ENCODE measurements at regions not wholly inside any gene's neighbourhood (a gene's known extent, or its start where the extent isn't known, plus 50 kb on each side); places are given as distances from the start of the nearest gene placed in this dataset.
"Not testable (repeated sequence)": the region's sequence is repeated elsewhere in the genome, so short reads cannot be mapped to it uniquely, and the experiment has no call there.

GRCh38 chr1:213541641-213542040 lies 446.1 kb upstream of the PROX1 start:
- DNase-seq = no peak

GRCh38 chr1:213545181-213545580 lies 442.6 kb upstream of the PROX1 start:
- DNase-seq = not testable (repeated sequence)

DNA sequence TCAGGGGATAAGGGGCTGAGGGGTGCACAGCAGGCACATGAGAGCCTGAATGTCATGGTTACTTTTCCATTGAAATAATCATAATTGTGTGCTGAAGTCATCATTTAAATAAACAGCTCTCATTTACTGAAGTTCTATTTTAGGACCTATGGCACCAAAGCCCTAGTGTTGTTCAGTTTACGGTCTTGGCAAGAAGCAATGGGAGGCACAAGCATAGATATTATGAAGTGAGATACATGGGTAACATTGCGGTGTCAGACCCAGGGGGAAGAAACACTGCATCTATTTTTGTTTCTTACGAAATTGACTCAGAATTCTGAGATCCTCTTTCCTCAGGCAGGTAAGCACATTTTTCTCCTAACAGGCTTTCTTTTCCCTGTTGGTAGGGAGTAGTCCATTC lies 437.8 kb upstream of the PROX1 start:
- no peak for DNase-seq

DNA sequence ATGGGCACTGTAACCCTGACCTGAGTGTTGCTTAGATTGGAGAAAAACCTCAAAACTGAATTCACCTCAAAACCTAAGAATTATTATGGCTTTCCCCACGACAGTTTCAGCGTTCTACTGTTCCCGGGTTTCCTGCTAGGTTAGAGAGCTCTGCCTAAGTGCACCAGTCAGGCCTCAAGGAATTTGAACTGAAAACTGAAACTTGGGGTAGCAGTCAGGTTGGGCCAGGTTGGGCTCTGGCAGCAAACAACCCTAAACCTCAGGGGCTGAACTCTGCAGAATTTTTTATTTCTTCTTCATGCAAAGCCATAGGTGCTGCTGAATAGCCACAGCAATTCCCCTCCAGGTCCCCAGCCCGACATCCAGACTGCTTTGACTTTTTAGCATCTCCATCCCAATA lies 437.0 kb upstream of the PROX1 start:
- DNase-seq = no peak

GRCh38 chr1:213552045-213552444 lies 435.7 kb upstream of the PROX1 start:
- no peak for DNase-seq

DNA sequence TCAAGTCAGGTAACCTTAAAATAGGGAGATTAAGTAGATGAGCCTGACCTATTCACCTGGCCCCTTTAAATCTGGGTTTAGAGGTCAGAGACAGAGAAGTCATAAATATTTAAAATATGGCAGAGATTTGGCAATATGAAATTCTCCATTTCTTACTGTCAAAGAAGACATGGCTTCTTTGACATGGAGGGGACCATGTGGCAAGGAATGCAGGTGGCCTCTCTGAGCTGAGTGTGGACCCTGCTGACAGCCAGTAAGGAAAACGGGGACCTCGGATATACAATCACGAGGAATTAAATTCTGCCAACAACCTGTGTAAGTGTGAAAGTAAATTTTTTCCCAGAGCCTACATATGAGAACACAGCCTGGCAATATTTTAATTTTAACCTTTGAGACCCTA lies 427.5 kb upstream of the PROX1 start:
- no peak for DNase-seq

DNA sequence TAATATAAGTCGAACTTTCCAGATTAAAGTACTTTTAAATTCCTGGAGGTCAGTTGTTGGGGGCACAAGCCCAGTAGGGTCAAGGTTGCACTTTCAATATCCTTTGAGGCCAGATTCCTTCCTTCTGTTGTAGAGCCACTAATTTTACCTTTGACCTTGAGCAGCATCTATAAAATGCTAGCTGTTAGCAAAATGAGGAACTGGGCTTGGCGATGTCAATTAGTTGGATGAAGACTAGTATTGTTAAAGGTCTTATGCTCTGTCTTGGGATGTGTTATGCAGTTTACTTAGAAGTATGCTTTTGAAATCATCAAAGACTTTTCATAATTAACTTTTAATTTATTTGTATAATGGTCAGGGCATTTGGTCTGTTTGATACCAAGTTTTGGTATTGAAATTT lies 425.9 kb upstream of the PROX1 start:
- no peak for DNase-seq

DNA sequence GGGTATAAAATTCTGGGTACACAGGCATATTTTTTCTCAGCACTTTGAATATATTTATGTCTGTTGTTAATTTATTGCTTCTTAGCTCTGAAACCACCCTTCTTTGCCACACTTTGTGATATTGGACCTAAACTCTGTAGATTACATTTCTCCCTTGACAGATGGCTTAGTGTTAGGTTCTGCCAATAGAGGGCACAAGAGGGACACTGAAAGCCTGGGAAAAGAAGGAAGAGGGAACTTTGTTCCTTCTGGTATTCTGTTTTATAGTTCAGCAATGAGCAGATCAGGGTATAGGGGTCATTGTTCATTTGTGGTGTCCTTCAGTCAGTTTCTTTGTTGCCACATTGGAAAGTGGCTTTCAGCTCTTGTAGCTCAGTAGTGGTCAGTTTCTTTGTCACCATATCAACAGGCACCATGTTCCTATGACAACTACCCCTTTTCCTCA lies 423.5 kb upstream of the PROX1 start:
- no peak for DNase-seq

DNA sequence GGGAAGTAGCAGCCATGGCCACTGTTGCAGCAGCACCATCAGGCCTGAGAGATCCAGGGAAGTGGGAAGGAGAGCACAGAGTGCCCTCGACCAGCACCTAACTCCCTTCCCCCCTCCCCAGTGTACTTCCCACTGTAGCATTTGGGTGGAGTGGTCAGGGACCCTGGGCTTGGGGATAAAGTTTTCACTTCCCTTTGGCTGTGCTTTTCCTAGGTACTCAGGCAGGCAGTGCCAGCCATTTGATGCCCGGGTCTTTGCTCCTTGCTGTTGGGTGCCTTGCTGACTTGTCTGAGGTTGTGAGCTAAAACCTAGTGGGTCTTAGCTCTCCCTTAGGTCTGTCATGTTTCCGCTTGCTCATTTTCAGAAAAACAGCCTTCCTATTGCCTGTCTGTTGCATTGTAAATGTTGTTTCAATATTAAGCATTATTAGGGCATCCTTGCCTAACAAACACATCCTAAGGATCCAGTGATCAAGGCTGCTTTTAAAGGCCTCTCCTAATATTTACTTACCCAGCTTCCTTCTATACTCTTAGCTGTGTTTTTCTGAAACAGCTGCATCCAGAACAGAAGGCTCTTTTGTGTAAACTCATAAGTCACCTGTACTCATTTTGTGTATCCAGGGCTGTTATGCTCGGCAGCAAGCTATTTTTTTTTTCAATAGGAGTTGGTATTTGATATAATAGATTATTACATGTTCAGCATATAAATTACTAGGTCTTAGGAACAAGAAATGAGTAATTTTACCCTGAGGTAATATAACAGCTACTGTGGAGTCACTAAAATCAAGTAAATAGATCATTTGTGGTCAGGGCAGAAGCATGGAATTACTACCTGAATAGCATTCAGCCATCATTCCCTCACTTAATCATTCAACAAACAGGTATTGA lies 418.6 kb upstream of the PROX1 start:
- DNase-seq = no peak

GRCh38 chr1:213569816-213570150 lies 418.0 kb upstream of the PROX1 start:
- no peak for DNase-seq

GRCh38 chr1:213570487-213570886 lies 417.3 kb upstream of the PROX1 start:
- no peak for DNase-seq

- DNase-seq = no peak
Observed at GRCh38 chr1:213571419-213571818, 416.4 kb upstream of the PROX1 start.

GRCh38 chr1:213571843-213572242 lies 415.9 kb upstream of the PROX1 start:
- DNase-seq = no peak

DNA sequence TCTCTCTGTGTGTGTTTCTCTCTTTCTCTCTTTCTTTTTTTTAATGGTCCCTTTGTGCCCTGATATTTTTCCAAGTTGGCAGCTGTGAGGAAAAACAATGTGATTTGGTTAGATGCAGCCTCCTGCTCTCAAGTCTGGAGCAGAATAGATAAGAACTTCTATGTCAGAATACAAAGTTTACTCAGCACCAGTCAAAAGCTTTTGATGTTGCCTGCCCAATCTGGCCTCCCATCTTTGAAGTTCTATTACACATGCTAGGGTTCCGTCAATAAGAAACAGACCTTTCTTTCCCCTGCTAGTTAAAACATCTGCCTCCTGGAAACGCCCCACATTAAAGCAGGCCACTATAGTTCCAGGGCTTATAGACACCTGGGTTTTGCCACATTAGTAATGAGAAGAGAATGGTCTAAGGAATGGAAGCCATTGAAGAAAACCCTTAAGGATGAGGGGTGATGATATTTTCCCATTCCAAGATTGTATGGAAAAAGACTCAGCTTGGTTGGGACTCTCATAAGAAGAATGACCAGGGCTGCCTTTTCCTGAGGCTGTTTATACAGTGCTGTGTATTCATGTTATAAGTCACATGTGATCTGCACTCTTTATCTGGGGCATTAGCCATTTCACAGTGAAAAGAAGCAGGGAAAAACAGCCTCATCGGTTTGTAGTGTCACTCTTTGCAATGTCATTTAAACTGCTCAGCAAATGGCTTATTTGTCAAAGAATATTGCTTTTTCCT lies 414.7 kb upstream of the PROX1 start:
- DNase-seq = no peak

GRCh38 chr1:213573648-213574009 lies 414.1 kb upstream of the PROX1 start:
- DNase-seq = no peak

DNA sequence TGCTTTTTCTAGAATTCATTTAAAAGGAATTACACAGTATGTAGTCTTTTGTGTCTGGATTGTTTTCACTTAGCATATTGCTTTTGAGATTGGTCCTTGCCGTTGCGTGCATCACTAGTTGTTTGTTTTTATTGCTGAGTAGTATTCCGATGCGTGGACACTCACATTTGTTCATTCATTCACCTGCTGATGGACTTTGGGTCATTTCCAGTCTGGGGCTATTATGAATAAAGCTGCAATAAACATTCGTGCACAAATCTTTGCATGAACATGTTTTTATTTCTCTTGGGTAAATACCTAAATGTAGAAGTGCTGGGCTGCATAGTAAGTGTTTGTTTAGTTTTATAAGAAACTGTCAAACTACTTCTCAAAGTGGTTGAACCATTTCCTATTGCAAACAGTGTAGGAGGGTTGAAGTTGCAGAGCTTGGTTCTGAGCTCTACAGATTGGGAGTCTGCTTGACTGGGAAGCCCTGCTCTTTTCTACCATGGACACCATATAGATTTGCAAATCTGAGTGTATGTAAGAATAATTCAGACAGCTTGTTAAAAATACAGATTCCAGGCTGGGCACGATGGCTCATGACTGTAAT lies 404.7 kb upstream of the PROX1 start:
- no peak for DNase-seq

- DNase-seq = no peak
Observed at GRCh38 chr1:213584272-213584671, 403.5 kb upstream of the PROX1 start.

DNA sequence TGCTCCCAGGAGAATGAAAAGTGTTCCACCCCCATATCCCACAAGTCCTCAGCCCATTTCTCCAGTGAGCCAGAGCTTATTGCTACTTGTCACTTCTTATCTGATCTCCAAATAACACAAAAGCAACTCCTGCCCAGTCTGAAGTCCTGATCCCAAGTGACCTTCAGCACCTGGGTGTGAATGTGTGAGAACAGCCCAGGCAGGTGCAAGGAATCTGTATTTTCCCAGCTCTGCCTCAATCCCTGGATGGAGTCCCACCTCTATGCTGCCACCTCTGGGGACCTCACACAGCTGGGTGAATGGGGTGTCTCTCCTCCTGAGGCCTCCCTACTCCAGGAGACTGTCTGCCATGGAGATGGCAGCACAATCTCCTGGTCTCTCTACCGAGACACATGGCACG lies 402.4 kb upstream of the PROX1 start:
- no peak for DNase-seq

DNA sequence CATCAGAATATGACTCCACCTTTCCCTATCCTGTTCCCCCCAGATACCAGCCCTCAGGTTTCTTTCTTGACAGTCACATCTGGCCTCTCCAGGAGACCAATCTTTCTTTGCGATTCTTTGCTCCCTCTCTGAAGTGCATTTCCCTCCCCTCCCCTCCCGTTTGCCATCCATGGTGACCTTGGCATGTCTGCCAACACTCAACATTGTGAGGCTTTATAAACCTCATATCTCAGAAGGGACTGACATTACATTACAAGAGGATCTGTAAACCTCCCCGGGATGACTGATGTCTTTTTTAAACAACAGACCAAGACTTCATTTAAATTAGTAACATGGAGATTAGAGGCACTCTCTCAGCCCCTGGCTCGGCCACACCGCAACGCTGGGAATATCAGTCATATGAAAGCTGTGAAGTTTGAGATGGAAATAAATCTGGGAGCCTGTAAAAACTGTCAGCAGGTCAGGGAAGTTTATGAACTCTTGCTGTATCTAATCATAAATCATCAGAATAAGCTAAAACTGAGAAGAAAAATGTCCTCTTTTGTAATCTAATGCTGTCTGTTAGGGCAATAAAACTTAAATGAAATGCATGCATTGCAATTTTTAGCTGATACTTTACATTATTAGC lies 401.7 kb upstream of the PROX1 start:
- no peak for DNase-seq

DNA sequence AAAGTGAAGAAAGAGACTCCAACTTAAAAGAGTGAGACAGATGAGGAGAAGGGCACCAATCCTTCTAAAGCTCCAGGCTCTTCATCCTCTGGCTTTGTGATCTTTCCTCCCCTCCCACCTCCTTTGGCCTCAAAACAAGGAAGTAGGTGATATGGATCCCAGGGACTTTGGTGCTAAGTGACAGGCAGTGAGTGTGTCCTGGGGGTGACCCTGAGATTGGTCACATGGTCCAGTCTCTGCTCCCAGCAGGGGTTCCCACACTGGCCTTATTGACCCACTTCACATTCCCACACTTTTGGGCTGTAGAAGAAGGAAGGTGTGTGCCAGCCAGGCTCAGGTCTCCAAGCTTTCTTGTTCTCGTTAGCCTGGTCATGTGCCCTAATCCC lies 401.2 kb upstream of the PROX1 start:
- no peak for DNase-seq

GRCh38 chr1:213596729-213597128 lies 391.0 kb upstream of the PROX1 start:
- DNase-seq = no peak

DNA sequence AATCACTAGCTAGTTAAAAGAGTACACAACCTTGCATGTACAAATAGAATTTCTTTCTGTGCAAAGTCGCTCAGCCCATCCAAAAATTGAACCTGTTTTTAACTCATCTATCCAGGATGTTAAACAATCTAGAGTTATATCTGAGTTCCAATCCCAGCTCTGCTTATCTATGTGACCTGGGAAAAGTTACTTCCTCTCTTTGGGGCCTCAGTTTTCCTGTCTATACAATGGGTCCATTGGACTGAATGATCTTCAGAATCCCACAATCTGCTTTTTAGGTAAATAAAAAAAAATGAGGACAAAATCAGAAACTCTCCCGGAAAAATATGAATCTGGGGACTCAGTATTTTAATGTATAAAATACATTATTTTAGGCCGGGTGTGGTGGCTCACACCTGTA lies 389.5 kb upstream of the PROX1 start:
- no peak for DNase-seq

DNA sequence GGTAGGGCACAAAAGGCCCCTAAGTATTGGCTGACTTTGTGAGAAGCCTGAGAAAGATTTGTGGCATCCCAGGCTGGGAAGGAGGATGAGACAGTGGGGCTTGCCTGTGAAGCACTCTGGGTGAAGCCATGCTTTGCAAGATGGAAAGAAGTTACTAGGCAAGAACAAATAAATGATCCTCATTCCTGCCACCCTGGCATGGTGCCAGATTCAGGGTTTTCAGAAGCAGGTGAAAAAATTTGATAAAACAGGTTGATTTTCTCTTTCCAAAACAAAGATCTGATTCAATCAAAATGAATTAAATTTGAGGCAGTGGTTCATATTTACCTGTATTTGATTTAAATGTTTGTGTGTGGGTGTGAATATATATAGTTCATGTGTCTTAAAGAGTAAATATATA lies 386.9 kb upstream of the PROX1 start:
- DNase-seq = no peak

- DNase-seq = not testable (repeated sequence)
Observed at GRCh38 chr1:213601705-213602104, 386.1 kb upstream of the PROX1 start.

Measured in activated naive CD4-positive, alpha-beta T cell (primary cell).